Kidney (tissue), 13 donors: ENCODE measurements at regions not wholly inside any gene's neighbourhood (a gene's known extent, or its start where the extent isn't known, plus 50 kb on each side); places are given as distances from the start of the nearest gene placed in this dataset.
"Not testable (repeated sequence)": the region's sequence is repeated elsewhere in the genome, so short reads cannot be mapped to it uniquely, and the experiment has no call there.

ENCODE experiments used
- DNase-seq, 5 donors: peaks; one replicate each; pipeline ENCODE4 v3.0.0-alpha.2; 2013 to 2020
- FAIRE-seq: peaks from 2 replicates; lab custom pipeline; 2012; peaks lifted over from hg19 to GRCh38; lab: Jason Lieb, UNC
- H3K27ac ChIP-seq, 2 donors: one replicate each; pipeline ENCODE4 v1.7.0; 2013; ENCODE audit warnings: low read depth in 2 of 2, low read length in 2 of 2, inconsistent platforms in 1 of 2
- H3K27me3 ChIP-seq: one replicate; pipeline ENCODE4 v1.7.1; 2013; ENCODE audit warnings: low read length, inconsistent platforms; ENCODE audit not compliant: control insufficient read depth, insufficient read depth
- H3K36me3 ChIP-seq, 3 donors: one replicate each; pipeline versions ENCODE4 v1.7.0 to v1.7.1; 2013; ENCODE audit warnings: low read length in 3 of 3, control low read depth in 1 of 3, inconsistent platforms in 1 of 3; ENCODE audit not compliant: insufficient read depth in 3 of 3, control insufficient read depth in 2 of 3
- H3K4me1 ChIP-seq, 3 donors: one replicate each; pipeline versions ENCODE4 v1.7.0 to v1.7.1; 2013; ENCODE audit warnings: low read length in 3 of 3, inconsistent platforms in 1 of 3, low read depth in 1 of 3; ENCODE audit not compliant: control insufficient read depth in 2 of 3, insufficient read depth in 2 of 3
- H3K4me3 ChIP-seq, 3 donors: one replicate each; pipeline versions ENCODE4 v1.7.0 to v1.8.1; 2013; ENCODE audit warnings: low read length in 3 of 3, control low read depth in 1 of 3, inconsistent platforms in 1 of 3
- H3K9ac ChIP-seq, 3 donors: one replicate each; pipeline versions ENCODE4 v1.7.0 to v1.7.1; 2013; ENCODE audit warnings: low read length in 3 of 3, control low read depth in 1 of 3, inconsistent platforms in 1 of 3
- H3K9me3 ChIP-seq, 3 donors: one replicate each; pipeline versions ENCODE4 v1.7.0 to v1.7.1; 2013; ENCODE audit warnings: low read length in 3 of 3, control low read depth in 1 of 3, inconsistent platforms in 1 of 3; ENCODE audit not compliant: control insufficient read depth in 2 of 3, insufficient read depth in 1 of 3
- intact Hi-C: fragments of 100-400 bp; cut with DNase I; formaldehyde crosslinking; loops from one replicate; pipeline ENCODE4 v1.11.1; 2022
- TF ChIP-seq, protein P1 (sequence below): IDR thresholded peaks from 3 replicates; pipeline ENCODE4 v1.5.1; 2012; ENCODE audit warnings: mild to moderate bottlenecking, moderate library complexity, borderline replicate concordance; ENCODE audit not compliant: insufficient read depth; ENCODE audit errors: extremely low read depth
- donor health status: control.
- donor health status: control.
- donor health status: control.
- donor health status: control.
- donor health status: control.
- donor health status: DM: yes; HTN: yes; CAD: no.
- donor health status: Normal renal cell carcinoma (clear cell type).

DNA sequence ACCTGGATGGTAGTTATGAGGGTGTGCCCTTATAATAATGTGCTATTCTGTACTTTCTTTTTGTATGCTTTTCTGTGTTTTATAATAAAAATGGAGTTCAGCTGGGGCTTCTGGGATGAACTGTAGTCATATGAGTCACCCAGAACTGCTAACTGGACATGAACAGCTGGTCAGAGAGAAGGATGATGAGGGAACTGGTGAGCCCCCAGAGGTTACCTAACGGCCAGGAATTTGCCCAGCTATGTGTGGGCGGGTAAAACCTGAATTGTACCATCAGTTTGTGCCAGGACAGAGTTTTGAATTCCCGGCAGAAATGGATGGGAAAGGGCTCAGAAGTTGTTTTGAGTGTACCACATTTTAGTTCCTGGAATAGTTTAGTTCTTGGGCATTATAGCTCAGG lies 138.0 kb upstream of the USP9X start:
- DNase-seq (no peak), FAIRE-seq (no peak)
- Histone ChIP-seq H3K27me3 (no peaks in the 10 kb centered on the region), H3K4me1 (no peaks in the 10 kb centered on the region), H3K9me3 (no peaks in the 10 kb centered on the region), H3K27ac (no peak overlapping the region), H3K4me3 (no peak overlapping the region), H3K36me3 (no peaks in the 10 kb centered on the region), H3K9ac (no peak overlapping the region)
- intact Hi-C loops: no loop called here
- TF ChIP-seq, protein P1, sequence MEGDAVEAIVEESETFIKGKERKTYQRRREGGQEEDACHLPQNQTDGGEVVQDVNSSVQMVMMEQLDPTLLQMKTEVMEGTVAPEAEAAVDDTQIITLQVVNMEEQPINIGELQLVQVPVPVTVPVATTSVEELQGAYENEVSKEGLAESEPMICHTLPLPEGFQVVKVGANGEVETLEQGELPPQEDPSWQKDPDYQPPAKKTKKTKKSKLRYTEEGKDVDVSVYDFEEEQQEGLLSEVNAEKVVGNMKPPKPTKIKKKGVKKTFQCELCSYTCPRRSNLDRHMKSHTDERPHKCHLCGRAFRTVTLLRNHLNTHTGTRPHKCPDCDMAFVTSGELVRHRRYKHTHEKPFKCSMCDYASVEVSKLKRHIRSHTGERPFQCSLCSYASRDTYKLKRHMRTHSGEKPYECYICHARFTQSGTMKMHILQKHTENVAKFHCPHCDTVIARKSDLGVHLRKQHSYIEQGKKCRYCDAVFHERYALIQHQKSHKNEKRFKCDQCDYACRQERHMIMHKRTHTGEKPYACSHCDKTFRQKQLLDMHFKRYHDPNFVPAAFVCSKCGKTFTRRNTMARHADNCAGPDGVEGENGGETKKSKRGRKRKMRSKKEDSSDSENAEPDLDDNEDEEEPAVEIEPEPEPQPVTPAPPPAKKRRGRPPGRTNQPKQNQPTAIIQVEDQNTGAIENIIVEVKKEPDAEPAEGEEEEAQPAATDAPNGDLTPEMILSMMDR: no peak

- DNase-seq (no peak), FAIRE-seq (no peak)
- intact Hi-C loops: no loop called here
Observed at GRCh38 chrX:40949071-40949470, 136.2 kb upstream of the USP9X start.

GRCh38 chrX:40950546-40950945 lies 134.7 kb upstream of the USP9X start:
- FAIRE-seq (no peak), DNase-seq (no peak)
- no peak overlapping the region for H3K27ac ChIP-seq
- H3K9ac ChIP-seq: no peak overlapping the region
- TF ChIP-seq, protein P1: no peak
- no peaks in the 10 kb centered on the region for H3K36me3 ChIP-seq
- no peaks in the 10 kb centered on the region for H3K27me3 ChIP-seq
- H3K9me3 ChIP-seq: no peaks in the 10 kb centered on the region
- H3K4me3 ChIP-seq: no peak overlapping the region
- H3K4me1 ChIP-seq: no peaks in the 10 kb centered on the region
- intact Hi-C loops: no loop called here

More at GRCh38 chrX:40949071-40949470, 136.2 kb upstream of the USP9X start:
- no peaks in the 10 kb centered on the region for H3K27me3 ChIP-seq
- TF ChIP-seq, protein P1: no peak
- no peak overlapping the region for H3K27ac ChIP-seq
- H3K4me3 ChIP-seq: no peak overlapping the region
- H3K9me3 ChIP-seq: no peaks in the 10 kb centered on the region
- no peak overlapping the region for H3K9ac ChIP-seq
- H3K4me1 ChIP-seq: no peaks in the 10 kb centered on the region
- no peaks in the 10 kb centered on the region for H3K36me3 ChIP-seq

- DNase-seq, H3K36me3 ChIP-seq, H3K4me3 ChIP-seq, H3K9me3 ChIP-seq, intact Hi-C loops, H3K27me3 ChIP-seq, H3K4me1 ChIP-seq, H3K27ac ChIP-seq, FAIRE-seq, H3K9ac ChIP-seq: not testable (repeated sequence)
Observed at GRCh38 chrX:40951407-40951806, 133.8 kb upstream of the USP9X start.
